GM12891 (cell line): ENCODE measurements at regions not wholly inside any gene's neighbourhood (a gene's known extent, or its start where the extent isn't known, plus 50 kb on each side); places are given as distances from the start of the nearest gene placed in this dataset.
"Not testable (repeated sequence)": the region's sequence is repeated elsewhere in the genome, so short reads cannot be mapped to it uniquely, and the experiment has no call there.

ENCODE experiments used
- DNase-seq: peaks from one replicate; pipeline ENCODE4 v3.0.0; 2011; ENCODE audit warnings: low spot score; ENCODE audit not compliant: insufficient read length
- FAIRE-seq: peaks from 2 replicates; lab custom pipeline; 2011; peaks lifted over from hg19 to GRCh38; lab: Jason Lieb, UNC
- PAX5 ChIP-seq: IDR thresholded peaks from 2 replicates; pipeline ENCODE4 v1.6.1; 2011; ENCODE audit warnings: low read length, moderate library complexity, mild to moderate bottlenecking; ENCODE audit not compliant: insufficient read depth, severe bottlenecking
- POLR2A ChIP-seq: IDR thresholded peaks from 2 replicates; pipeline ENCODE4 v1.6.1; 2011; ENCODE audit warnings: low read depth, low read length, control low read depth
- POLR2AphosphoS5 ChIP-seq: IDR thresholded peaks from 2 replicates; pipeline ENCODE4 v1.6.1; 2011; ENCODE audit warnings: low read depth, low read length, control low read depth
- POU2F2 ChIP-seq: IDR thresholded peaks from 2 replicates; pipeline ENCODE4 v1.6.1; 2011; ENCODE audit warnings: low read depth, mild to moderate bottlenecking, control low read depth, low read length, moderate library complexity
- SPI1 ChIP-seq: IDR thresholded peaks from 2 replicates; pipeline ENCODE4 v1.6.1; 2011; ENCODE audit warnings: low read depth, low read length, control low read depth
- TAF1 ChIP-seq: IDR thresholded peaks from 2 replicates; pipeline ENCODE4 v1.6.1; 2011; ENCODE audit warnings: low read depth, low read length, control low read depth

GRCh38 chr12:105588106-105588505 is 257.6 kb downstream of the C12orf75 start:
- no peak for FAIRE-seq
- TF ChIP-seq POLR2A (no peak), POU2F2 (no peak), SPI1 (no peak), PAX5 (no peak), TAF1 (no peak), POLR2AphosphoS5 (no peak)
- DNase-seq: no peak

- FAIRE-seq: no peak
- TF ChIP-seq PAX5 (no peak), SPI1 (no peak), POU2F2 (no peak), POLR2A (no peak), POLR2AphosphoS5 (no peak), TAF1 (no peak)
- no peak for DNase-seq
Observed at GRCh38 chr12:105590571-105590970, 260.1 kb downstream of the C12orf75 start.

DNA sequence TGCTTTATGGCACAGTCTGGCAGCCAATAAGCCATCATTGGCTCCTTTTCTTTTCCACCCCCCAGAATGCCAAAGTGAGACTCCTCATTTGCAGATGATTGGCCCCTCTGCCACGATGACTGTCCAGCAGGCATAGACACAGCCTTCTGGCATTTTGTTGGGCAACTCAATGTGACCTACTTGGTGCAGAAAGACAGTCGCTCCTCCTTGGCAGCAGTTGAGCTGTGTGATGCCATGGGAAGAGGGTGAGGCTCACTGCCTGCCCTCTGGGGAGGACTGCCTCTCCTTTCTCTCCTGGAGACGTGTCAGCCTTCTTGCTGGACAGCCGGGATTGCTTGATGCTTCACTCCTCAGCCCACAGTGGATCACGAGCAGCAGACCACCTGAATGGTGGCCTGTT is 264.9 kb downstream of the C12orf75 start:
- TF ChIP-seq TAF1 (no peak), PAX5 (no peak), POU2F2 (no peak), POLR2AphosphoS5 (no peak), SPI1 (no peak), POLR2A (no peak)
- no peak for FAIRE-seq

DNA sequence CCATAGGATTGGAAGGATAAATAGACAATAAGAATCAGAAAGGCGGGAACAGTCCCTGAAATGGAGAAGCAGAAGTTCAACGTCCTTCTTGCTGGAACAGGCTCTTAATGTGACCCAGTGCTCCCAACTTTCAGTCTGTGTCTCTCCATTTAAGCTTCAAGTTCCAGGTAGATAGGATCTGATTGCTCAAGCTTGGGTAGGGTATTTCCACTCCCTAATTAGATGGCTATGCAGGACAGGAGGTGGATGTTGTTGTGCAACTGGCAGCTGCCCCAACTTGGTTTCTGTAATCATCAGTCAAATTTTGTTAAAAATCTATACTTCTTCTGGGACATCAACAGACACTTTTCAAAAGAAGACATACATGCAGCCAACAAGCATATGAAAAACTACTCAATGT is 266.2 kb downstream of the C12orf75 start:
- no peak for TF ChIP-seq POLR2AphosphoS5
- TF ChIP-seq SPI1: no peak
- TF ChIP-seq POLR2A: no peak
- TF ChIP-seq PAX5: no peak
- no peak for TF ChIP-seq POU2F2
- TF ChIP-seq TAF1: no peak
- FAIRE-seq: no peak
- no peak for DNase-seq

More for the DNA sequence above, 264.9 kb downstream of the C12orf75 start:
- no peak for DNase-seq

- TF ChIP-seq SPI1 (no peak), POLR2AphosphoS5 (no peak), PAX5 (no peak), TAF1 (no peak), POU2F2 (no peak), POLR2A (no peak)
- DNase-seq: no peak
- no peak for FAIRE-seq
Observed at GRCh38 chr12:105598031-105598430, 267.5 kb downstream of the C12orf75 start.

- no peak for DNase-seq
- FAIRE-seq: no peak
- no peak for TF ChIP-seq POU2F2
- no peak for TF ChIP-seq POLR2A
- no peak for TF ChIP-seq POLR2AphosphoS5
- no peak for TF ChIP-seq SPI1
- no peak for TF ChIP-seq PAX5
- no peak for TF ChIP-seq TAF1
Observed at GRCh38 chr12:105600911-105601545, 270.5 kb downstream of the C12orf75 start.

- FAIRE-seq, DNase-seq: not testable (repeated sequence)
Observed at GRCh38 chr12:105602312-105602711, 271.8 kb downstream of the C12orf75 start.

DNA sequence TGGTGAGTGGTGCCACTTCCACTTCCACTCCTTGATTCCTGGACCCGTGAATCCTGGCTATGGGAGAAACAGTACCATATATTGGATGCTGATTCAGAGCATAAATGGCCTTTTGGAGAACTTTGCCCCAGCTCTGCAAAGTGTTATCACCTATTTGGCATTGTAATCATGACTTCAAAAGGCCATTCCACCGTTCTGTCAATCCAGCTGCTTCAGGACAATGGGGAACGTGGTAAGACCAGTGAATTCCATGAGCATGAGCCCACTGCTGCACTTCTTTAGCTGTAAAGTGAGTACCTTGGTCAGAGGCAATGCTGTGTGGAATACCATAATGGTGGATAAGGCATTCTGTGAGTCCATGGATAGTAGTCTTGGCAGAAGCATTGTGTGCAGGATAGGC is 273.8 kb downstream of the C12orf75 start:
- not testable (repeated sequence) for DNase-seq, FAIRE-seq

GRCh38 chr12:105606613-105607012 is 276.1 kb downstream of the C12orf75 start:
- not testable (repeated sequence) for DNase-seq, FAIRE-seq

DNA sequence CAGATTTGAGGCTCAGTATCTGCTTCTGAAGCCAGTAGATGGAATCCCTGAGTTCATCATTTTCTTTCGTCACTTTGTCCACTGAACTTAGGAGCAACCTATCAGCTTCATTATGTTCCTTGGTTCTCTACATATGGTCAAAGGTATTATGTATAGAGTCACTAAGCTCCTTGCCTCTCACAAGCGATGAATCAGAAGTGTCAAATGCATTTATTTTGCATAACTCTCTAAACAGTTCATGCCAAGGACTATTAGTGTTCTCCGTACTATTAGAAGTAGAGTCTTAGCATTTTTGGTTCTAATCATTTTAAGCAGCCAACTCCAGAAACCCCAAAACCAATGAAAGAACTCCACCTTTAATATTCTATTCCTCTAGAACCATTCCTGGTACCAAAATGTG is 278.5 kb downstream of the C12orf75 start:
- not testable (repeated sequence) for DNase-seq, FAIRE-seq

- DNase-seq (no peak), FAIRE-seq (no peak)
- TF ChIP-seq POLR2AphosphoS5 (no peak), POU2F2 (no peak), SPI1 (no peak), POLR2A (no peak), TAF1 (no peak), PAX5 (no peak)
Observed at GRCh38 chr12:105610459-105610858, 280.0 kb downstream of the C12orf75 start.
